Myocyte (in vitro differentiated cells): ENCODE measurements at regions not wholly inside any gene's neighbourhood (a gene's known extent, or its start where the extent isn't known, plus 50 kb on each side); places are given as distances from the start of the nearest gene placed in this dataset.

Experiments used
- DNase-seq: peaks from one replicate; pipeline ENCODE4 v3.0.0-alpha.2; 2012; ENCODE audit warnings: low read depth

GRCh38 chr21:18950045-18950740, 546.6 kb upstream of the TMPRSS15 start:
- DNase-seq = no peak

- DNase-seq = no peak
These were observed 547.9 kb upstream of the TMPRSS15 start for GRCh38 chr21:18951271-18952038.

- DNase-seq = no peak
These were observed 550.9 kb upstream of the TMPRSS15 start for GRCh38 chr21:18954441-18954844.

GRCh38 chr21:18959817-18960216, 556.2 kb upstream of the TMPRSS15 start:
- DNase-seq = peak; percentile 2

GRCh38 chr21:18960306-18960705, 556.7 kb upstream of the TMPRSS15 start:
- no peak for DNase-seq

GRCh38 chr21:18970416-18970815, 566.8 kb upstream of the TMPRSS15 start:
- DNase-seq = no peak

- no peak for DNase-seq
These were observed 567.4 kb upstream of the TMPRSS15 start for GRCh38 chr21:18970941-18971340.

GRCh38 chr21:18985584-18985983, 582.0 kb upstream of the TMPRSS15 start:
- no peak for DNase-seq

- no peak for DNase-seq
These were observed 582.6 kb upstream of the TMPRSS15 start for GRCh38 chr21:18986197-18986596.

GRCh38 chr21:18987520-18988026, 584.0 kb upstream of the TMPRSS15 start:
- no peak for DNase-seq

GRCh38 chr21:18989953-18990495, 586.4 kb upstream of the TMPRSS15 start:
- no peak for DNase-seq

GRCh38 chr21:18991846-18992245, 588.3 kb upstream of the TMPRSS15 start:
- no peak for DNase-seq

- DNase-seq = no peak
These were observed 606.7 kb upstream of the TMPRSS15 start for GRCh38 chr21:19010251-19010650.

GRCh38 chr21:19010996-19011395, 607.4 kb upstream of the TMPRSS15 start:
- DNase-seq = no peak

GRCh38 chr21:19011451-19011850, 607.9 kb upstream of the TMPRSS15 start:
- no peak for DNase-seq

- DNase-seq = no peak
These were observed 610.3 kb upstream of the TMPRSS15 start for GRCh38 chr21:19013916-19014315.

GRCh38 chr21:19018529-19018928, 614.9 kb upstream of the TMPRSS15 start:
- DNase-seq = no peak

GRCh38 chr21:19022978-19023377, 619.4 kb upstream of the TMPRSS15 start:
- DNase-seq = no peak

GRCh38 chr21:19026911-19027310, 623.3 kb upstream of the TMPRSS15 start:
- no peak for DNase-seq

- DNase-seq = no peak
These were observed 626.2 kb upstream of the TMPRSS15 start for GRCh38 chr21:19029816-19030215.

GRCh38 chr21:19031953-19032352, 628.4 kb upstream of the TMPRSS15 start:
- DNase-seq = no peak

- no peak for DNase-seq
These were observed 630.5 kb upstream of the TMPRSS15 start for GRCh38 chr21:19034041-19034440.
